ENCODE measurements at regions not wholly inside any gene's neighbourhood (a gene's known extent, or its start where the extent isn't known, plus 50 kb on each side); places are given as distances from the start of the nearest gene placed in this dataset.

DNA sequence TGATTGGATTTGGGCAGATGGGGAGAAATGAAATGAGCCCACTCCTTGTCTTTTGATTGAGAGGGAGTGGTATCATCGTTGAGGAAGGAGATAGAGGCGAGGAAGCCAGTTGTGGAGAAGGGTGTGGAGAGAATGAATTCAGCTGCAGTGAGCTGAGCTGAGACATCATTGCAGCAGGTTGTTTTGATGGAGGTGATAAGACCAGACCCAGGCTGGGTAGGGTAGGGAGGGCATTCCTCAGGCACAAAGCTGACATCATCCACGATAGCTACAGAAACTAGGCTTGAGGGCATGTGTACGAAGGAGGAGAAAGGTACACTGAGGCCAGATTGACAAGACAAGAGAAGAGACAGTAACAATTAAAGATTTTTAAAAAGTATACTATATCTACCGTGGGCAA, 1500.9 kb upstream of the SLC10A2 start:
- TF ChIP-seq, protein P1, sequence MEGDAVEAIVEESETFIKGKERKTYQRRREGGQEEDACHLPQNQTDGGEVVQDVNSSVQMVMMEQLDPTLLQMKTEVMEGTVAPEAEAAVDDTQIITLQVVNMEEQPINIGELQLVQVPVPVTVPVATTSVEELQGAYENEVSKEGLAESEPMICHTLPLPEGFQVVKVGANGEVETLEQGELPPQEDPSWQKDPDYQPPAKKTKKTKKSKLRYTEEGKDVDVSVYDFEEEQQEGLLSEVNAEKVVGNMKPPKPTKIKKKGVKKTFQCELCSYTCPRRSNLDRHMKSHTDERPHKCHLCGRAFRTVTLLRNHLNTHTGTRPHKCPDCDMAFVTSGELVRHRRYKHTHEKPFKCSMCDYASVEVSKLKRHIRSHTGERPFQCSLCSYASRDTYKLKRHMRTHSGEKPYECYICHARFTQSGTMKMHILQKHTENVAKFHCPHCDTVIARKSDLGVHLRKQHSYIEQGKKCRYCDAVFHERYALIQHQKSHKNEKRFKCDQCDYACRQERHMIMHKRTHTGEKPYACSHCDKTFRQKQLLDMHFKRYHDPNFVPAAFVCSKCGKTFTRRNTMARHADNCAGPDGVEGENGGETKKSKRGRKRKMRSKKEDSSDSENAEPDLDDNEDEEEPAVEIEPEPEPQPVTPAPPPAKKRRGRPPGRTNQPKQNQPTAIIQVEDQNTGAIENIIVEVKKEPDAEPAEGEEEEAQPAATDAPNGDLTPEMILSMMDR (conservative IDR thresholded peaks at IDR 0.05; ENCODE audit: low read length) = no peak
- TF ChIP-seq EZH2phosphoT487 (IDR thresholded peaks at IDR 0.05; ENCODE audit: borderline replicate concordance, low read depth, low read length) = no peak

Data from OCI-LY7 (cell line).